ENCODE measurements at regions not wholly inside any gene's neighbourhood (a gene's known extent, or its start where the extent isn't known, plus 50 kb on each side); places are given as distances from the start of the nearest gene placed in this dataset.

- no peak for DNase-seq
These were observed 1276.6 kb downstream of the BRD1 start for GRCh38 chr22:48551061-48551460.

GRCh38 chr22:48548391-48548790 is 1279.3 kb downstream of the BRD1 start:
- DNase-seq, result no peak

GRCh38 chr22:48547971-48548370 is 1279.7 kb downstream of the BRD1 start:
- no peak for DNase-seq

GRCh38 chr22:48546653-48547424 is 1280.8 kb downstream of the BRD1 start:
- no peak for DNase-seq

GRCh38 chr22:48545987-48546386 is 1281.7 kb downstream of the BRD1 start:
- DNase-seq, result no peak

GRCh38 chr22:48541401-48542098 is 1286.1 kb downstream of the BRD1 start:
- no peak for DNase-seq

GRCh38 chr22:48539261-48539660 is 1288.4 kb downstream of the BRD1 start:
- DNase-seq, result no peak

- DNase-seq, result no peak
These were observed 1289.3 kb downstream of the BRD1 start for GRCh38 chr22:48538291-48538820.

GRCh38 chr22:48537343-48537680 is 1290.4 kb downstream of the BRD1 start:
- DNase-seq, result no peak

GRCh38 chr22:48536541-48537342 is 1290.9 kb downstream of the BRD1 start:
- DNase-seq, result no peak

GRCh38 chr22:48535868-48536540 is 1291.7 kb downstream of the BRD1 start:
- no peak for DNase-seq

- DNase-seq, result no peak
These were observed 1293.2 kb downstream of the BRD1 start for GRCh38 chr22:48534395-48534958.

- DNase-seq, result no peak
These were observed 1294.7 kb downstream of the BRD1 start for GRCh38 chr22:48532986-48533385.

- DNase-seq, result no peak
These were observed 1295.8 kb downstream of the BRD1 start for GRCh38 chr22:48531761-48532435.

- no peak for DNase-seq
These were observed 1296.6 kb downstream of the BRD1 start for GRCh38 chr22:48531108-48531507.

- no peak for DNase-seq
These were observed 1297.0 kb downstream of the BRD1 start for GRCh38 chr22:48530666-48531065.

GRCh38 chr22:48528221-48528915 is 1299.3 kb downstream of the BRD1 start:
- no peak for DNase-seq

- no peak for DNase-seq
These were observed 1303.9 kb downstream of the BRD1 start for GRCh38 chr22:48523761-48524160.

- DNase-seq, result no peak
These were observed 1304.6 kb downstream of the BRD1 start for GRCh38 chr22:48523091-48523490.

GRCh38 chr22:48522271-48522670 is 1305.4 kb downstream of the BRD1 start:
- DNase-seq, result no peak

GRCh38 chr22:48520884-48521588 is 1306.6 kb downstream of the BRD1 start:
- no peak for DNase-seq
